Lower lobe of right lung (tissue), 2 donors: ENCODE measurements at regions not wholly inside any gene's neighbourhood (a gene's known extent, or its start where the extent isn't known, plus 50 kb on each side); places are given as distances from the start of the nearest gene placed in this dataset.

Source experiments
- ATAC-seq, 2 donors: fragments of 200-7000 bp; cut with Tn5 transposase; one replicate each; pipeline ENCODE4 v1.9.1; 2020 to 2022; ENCODE audit warnings: mild to moderate bottlenecking in 2 of 2, moderate library complexity in 2 of 2
- DNase-seq: peaks from one replicate; pipeline ENCODE4 v3.0.0-alpha.2; 2020
- H3K27ac ChIP-seq: fragments of 200-600 bp; one replicate; pipeline ENCODE4 v1.8.0; 2022
- H3K27me3 ChIP-seq: fragments of 200-600 bp; one replicate; pipeline ENCODE4 v1.8.0; 2022; ENCODE audit warnings: low read depth
- H3K36me3 ChIP-seq: fragments of 200-600 bp; one replicate; pipeline ENCODE4 v1.8.0; 2022; ENCODE audit warnings: mild to moderate bottlenecking
- H3K4me1 ChIP-seq: fragments of 200-600 bp; one replicate; pipeline ENCODE4 v1.8.0; 2022
- H3K4me3 ChIP-seq: fragments of 200-600 bp; one replicate; pipeline ENCODE4 v1.8.0; 2022; ENCODE audit warnings: mild to moderate bottlenecking
- H3K9me3 ChIP-seq: fragments of 200-600 bp; one replicate; pipeline ENCODE4 v1.8.0; 2022
- CTCF ChIP-seq: fragments of 200-600 bp; IDR thresholded peaks from one replicate; pipeline ENCODE4 v1.8.0; 2022; ENCODE audit warnings: antibody characterized with exemption, mild to moderate bottlenecking
- intact Hi-C: fragments of 100-400 bp; cut with DNase I; formaldehyde crosslinking; loops from one replicate; pipeline ENCODE4 v1.11.0; 2022
- donor health status: DM: no; HTN: yes; CAD: no; lungs with severe emphysema.

GRCh38 chr13:34640993-34641330, 301.1 kb upstream of the NBEA start:
- ATAC-seq: peak; percentile 41 to 67

GRCh38 chr13:34647379-34648150, 294.5 kb upstream of the NBEA start:
- Histone ChIP-seq H3K9me3 (no peaks in the 10 kb centered on the region), H3K27me3 (no peaks in the 10 kb centered on the region), H3K4me3 (no peak overlapping the region), H3K4me1 (no peaks in the 10 kb centered on the region), H3K27ac (no peak overlapping the region), H3K36me3 (no peaks in the 10 kb centered on the region)
- DNase-seq (no peak), ATAC-seq (no peak)
- TF ChIP-seq CTCF: no peak
- intact Hi-C loops: no loop called here

More at GRCh38 chr13:34640993-34641330, 301.1 kb upstream of the NBEA start:
- TF ChIP-seq CTCF: no peak
- no peaks in the 10 kb centered on the region for H3K27me3 ChIP-seq
- DNase-seq: no peak
- intact Hi-C loops: no loop called here
- H3K9me3 ChIP-seq: no peaks in the 10 kb centered on the region
- no peak overlapping the region for H3K4me3 ChIP-seq
- no peak overlapping the region for H3K27ac ChIP-seq
- H3K36me3 ChIP-seq: no peaks in the 10 kb centered on the region
- no peaks in the 10 kb centered on the region for H3K4me1 ChIP-seq

- Histone ChIP-seq H3K4me1 (peaks cover 4% of the 10 kb centered on the region), H3K27ac (no peak overlapping the region), H3K36me3 (no peaks in the 10 kb centered on the region), H3K4me3 (no peak overlapping the region), H3K27me3 (no peaks in the 10 kb centered on the region), H3K9me3 (no peaks in the 10 kb centered on the region)
- TF ChIP-seq CTCF: no peak
- DNase-seq (no peak), ATAC-seq (no peak)
- intact Hi-C loops: no loop called here
Measured at GRCh38 chr13:34654203-34654602, 287.9 kb upstream of the NBEA start.

- Histone ChIP-seq H3K4me1 (peaks cover 4% of the 10 kb centered on the region), H3K27ac (no peak overlapping the region), H3K4me3 (no peak overlapping the region), H3K27me3 (no peaks in the 10 kb centered on the region), H3K9me3 (no peaks in the 10 kb centered on the region), H3K36me3 (no peaks in the 10 kb centered on the region)
- intact Hi-C loops: no loop called here
- ATAC-seq (peak in 1 of 2 donors; percentile 66), DNase-seq (no peak)
- TF ChIP-seq CTCF: no peak
Measured at GRCh38 chr13:34654647-34655046, 287.4 kb upstream of the NBEA start.

- DNase-seq: no peak
- intact Hi-C loops: no loop called here
Measured at GRCh38 chr13:34655554-34655953, 286.5 kb upstream of the NBEA start.

More at GRCh38 chr13:34655554-34655953, 286.5 kb upstream of the NBEA start:
- ATAC-seq: no peak
- H3K4me1 ChIP-seq: peaks cover 4% of the 10 kb centered on the region
- no peak overlapping the region for H3K27ac ChIP-seq
- no peak overlapping the region for H3K4me3 ChIP-seq
- H3K36me3 ChIP-seq: no peaks in the 10 kb centered on the region
- no peaks in the 10 kb centered on the region for H3K27me3 ChIP-seq
- no peak for TF ChIP-seq CTCF
- no peaks in the 10 kb centered on the region for H3K9me3 ChIP-seq
